GM12878 (cell line): ENCODE measurements at regions not wholly inside any gene's neighbourhood (a gene's known extent, or its start where the extent isn't known, plus 50 kb on each side); places are given as distances from the start of the nearest gene placed in this dataset.

Experiments used
- ATF2 ChIP-seq: IDR thresholded peaks from 2 replicates; pipeline ENCODE4 v1.6.1; 2012; ENCODE audit warnings: low read length, inconsistent platforms
- HCFC1 ChIP-seq: fragments of 150-350 bp; IDR thresholded peaks from 2 replicates; pipeline ENCODE4 v1.6.1; 2014; ENCODE audit warnings: low read length
- SMAD5 ChIP-seq: IDR thresholded peaks from 2 replicates; pipeline ENCODE4 v1.6.1; 2016; ENCODE audit warnings: antibody characterized with exemption, low read depth
- TF ChIP-seq, protein P1 (sequence below), 3 experiments: IDR thresholded peaks in 2 of 3; conservative IDR thresholded peaks in 1 of 3; 2 replicates each; pipeline ENCODE4 v1.5.1; 2011; ENCODE audit warnings: low read depth in 3 of 3, low read length in 3 of 3, mild to moderate bottlenecking in 3 of 3, control low read depth in 2 of 3, moderate library complexity in 2 of 3, inconsistent platforms in 1 of 3, mixed read lengths in 1 of 3; ENCODE audit not compliant: control insufficient read depth in 2 of 3, insufficient read depth in 1 of 3; ENCODE audit errors: extremely low read depth in 1 of 3

GRCh38 chr2:76247006-76247405 is 536.3 kb upstream of the GCFC2 start:
- TF ChIP-seq, protein P1, sequence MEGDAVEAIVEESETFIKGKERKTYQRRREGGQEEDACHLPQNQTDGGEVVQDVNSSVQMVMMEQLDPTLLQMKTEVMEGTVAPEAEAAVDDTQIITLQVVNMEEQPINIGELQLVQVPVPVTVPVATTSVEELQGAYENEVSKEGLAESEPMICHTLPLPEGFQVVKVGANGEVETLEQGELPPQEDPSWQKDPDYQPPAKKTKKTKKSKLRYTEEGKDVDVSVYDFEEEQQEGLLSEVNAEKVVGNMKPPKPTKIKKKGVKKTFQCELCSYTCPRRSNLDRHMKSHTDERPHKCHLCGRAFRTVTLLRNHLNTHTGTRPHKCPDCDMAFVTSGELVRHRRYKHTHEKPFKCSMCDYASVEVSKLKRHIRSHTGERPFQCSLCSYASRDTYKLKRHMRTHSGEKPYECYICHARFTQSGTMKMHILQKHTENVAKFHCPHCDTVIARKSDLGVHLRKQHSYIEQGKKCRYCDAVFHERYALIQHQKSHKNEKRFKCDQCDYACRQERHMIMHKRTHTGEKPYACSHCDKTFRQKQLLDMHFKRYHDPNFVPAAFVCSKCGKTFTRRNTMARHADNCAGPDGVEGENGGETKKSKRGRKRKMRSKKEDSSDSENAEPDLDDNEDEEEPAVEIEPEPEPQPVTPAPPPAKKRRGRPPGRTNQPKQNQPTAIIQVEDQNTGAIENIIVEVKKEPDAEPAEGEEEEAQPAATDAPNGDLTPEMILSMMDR (IDR thresholded peaks at IDR 0.05 in 2 of 3, conservative IDR thresholded peaks at IDR 0.05 in 1 of 3; ENCODE audit: control insufficient read depth in 2 of 3, extremely low read depth in 1 of 3, insufficient read depth in 1 of 3, low read depth in 3 of 3, low read length in 3 of 3), result no peak
- TF ChIP-seq HCFC1, result no peak
- TF ChIP-seq ATF2, result no peak
- TF ChIP-seq SMAD5, result no peak
